Spleen (tissue), 7 donors: ENCODE measurements at regions not wholly inside any gene's neighbourhood (a gene's known extent, or its start where the extent isn't known, plus 50 kb on each side); places are given as distances from the start of the nearest gene placed in this dataset.

Source experiments
- POLR2A ChIP-seq, 3 donors: fragments of 450-650 bp; IDR thresholded peaks; one replicate each; pipeline ENCODE4 v1.5.1; 2017; ENCODE audit warnings: antibody characterized with exemption in 3 of 3, mild to moderate bottlenecking in 1 of 3
- TF ChIP-seq, protein P1 (sequence below), 11 experiments: fragments of 200-600 bp in 7 of 11; fragments of 450-650 bp in 4 of 11; sonication (generic) in 4 of 11; IDR thresholded peaks in 8 of 11; conservative IDR thresholded peaks in 3 of 11; 1 replicate in 7 of 11; 2 replicates in 4 of 11; pipeline versions ENCODE4 v1.4.0 to v1.8.0; 2016 to 2021; ENCODE audit warnings: antibody characterized with exemption in 11 of 11, inconsistent platforms in 4 of 11, mild to moderate bottlenecking in 1 of 11
- donor health status: DM: no; HTN: no; CAD: no; lungs with moderate emphysema.
- donor health status: DM: no; HTN: no; CAD: no.
- donor health status: DM: no; HTN: no; CAD: no.

DNA sequence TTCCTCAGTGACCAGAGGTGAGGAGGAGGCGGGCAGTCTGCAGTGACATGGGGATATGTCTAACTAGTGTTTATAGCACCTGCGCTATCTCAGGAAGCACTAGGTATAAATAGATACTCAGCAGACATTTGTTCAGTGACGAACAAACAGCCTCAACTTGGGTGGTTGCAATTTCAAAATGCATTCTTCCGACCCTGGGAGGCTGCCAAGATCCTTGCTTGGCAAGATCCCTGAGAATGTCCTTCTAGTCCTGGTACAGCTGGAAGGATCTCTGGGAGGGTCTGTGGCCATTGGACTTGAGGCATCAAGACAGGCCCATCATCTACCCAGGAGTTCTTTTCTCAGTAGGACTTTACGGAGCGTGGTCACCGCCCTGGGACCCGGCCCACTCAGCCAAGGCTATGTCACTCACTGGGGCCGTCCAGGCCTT lies 299.5 kb downstream of the ZNF536 start:
- TF ChIP-seq, protein P1, sequence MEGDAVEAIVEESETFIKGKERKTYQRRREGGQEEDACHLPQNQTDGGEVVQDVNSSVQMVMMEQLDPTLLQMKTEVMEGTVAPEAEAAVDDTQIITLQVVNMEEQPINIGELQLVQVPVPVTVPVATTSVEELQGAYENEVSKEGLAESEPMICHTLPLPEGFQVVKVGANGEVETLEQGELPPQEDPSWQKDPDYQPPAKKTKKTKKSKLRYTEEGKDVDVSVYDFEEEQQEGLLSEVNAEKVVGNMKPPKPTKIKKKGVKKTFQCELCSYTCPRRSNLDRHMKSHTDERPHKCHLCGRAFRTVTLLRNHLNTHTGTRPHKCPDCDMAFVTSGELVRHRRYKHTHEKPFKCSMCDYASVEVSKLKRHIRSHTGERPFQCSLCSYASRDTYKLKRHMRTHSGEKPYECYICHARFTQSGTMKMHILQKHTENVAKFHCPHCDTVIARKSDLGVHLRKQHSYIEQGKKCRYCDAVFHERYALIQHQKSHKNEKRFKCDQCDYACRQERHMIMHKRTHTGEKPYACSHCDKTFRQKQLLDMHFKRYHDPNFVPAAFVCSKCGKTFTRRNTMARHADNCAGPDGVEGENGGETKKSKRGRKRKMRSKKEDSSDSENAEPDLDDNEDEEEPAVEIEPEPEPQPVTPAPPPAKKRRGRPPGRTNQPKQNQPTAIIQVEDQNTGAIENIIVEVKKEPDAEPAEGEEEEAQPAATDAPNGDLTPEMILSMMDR (IDR thresholded peaks at IDR 0.05 in 8 of 11, conservative IDR thresholded peaks at IDR 0.05 in 3 of 11) = no peak
- TF ChIP-seq POLR2A (IDR thresholded peaks at IDR 0.05) = no peak
